Keratinocyte (primary cell): ENCODE measurements at regions not wholly inside any gene's neighbourhood (a gene's known extent, or its start where the extent isn't known, plus 50 kb on each side); places are given as distances from the start of the nearest gene placed in this dataset.

ENCODE experiments used
- CTCF ChIP-seq, 3 experiments: IDR thresholded peaks in 1 of 3; conservative IDR thresholded peaks in 1 of 3; optimal IDR thresholded peaks in 1 of 3; 2 replicates in 2 of 3; 3 replicates in 1 of 3; pipeline versions ENCODE3 to v1.5.1; 2011; ENCODE audit warnings: low read length in 3 of 3, mild to moderate bottlenecking in 3 of 3, moderate library complexity in 2 of 3, control low read depth in 1 of 3, inconsistent platforms in 1 of 3; ENCODE audit not compliant: insufficient read depth in 2 of 3; ENCODE audit errors: extremely low read depth in 1 of 3
- EZH2 ChIP-seq: IDR thresholded peaks from one replicate; pipeline ENCODE4 v1.6.1; 2012; ENCODE audit warnings: inconsistent platforms, mild to moderate bottlenecking, low read length, moderate library complexity

- TF ChIP-seq CTCF (optimal IDR thresholded peaks at IDR 0.05 in 1 of 3, IDR thresholded peaks at IDR 0.05 in 1 of 3, conservative IDR thresholded peaks at IDR 0.05 in 1 of 3; ENCODE audit: extremely low read depth in 1 of 3, insufficient read depth in 2 of 3, low read length in 3 of 3) (no peak), EZH2 (no peak)
Measured at GRCh38 chr15:85935182-85935581, 140.5 kb upstream of the KLHL25 start.
